ENCODE measurements at regions not wholly inside any gene's neighbourhood (a gene's known extent, or its start where the extent isn't known, plus 50 kb on each side); places are given as distances from the start of the nearest gene placed in this dataset.

GRCh38 chr10:62640411-62640810, 164.1 kb upstream of the ADO start:
- no peak for TF ChIP-seq CTCF (IDR thresholded peaks at IDR 0.05)
- TF ChIP-seq EZH2 (IDR thresholded peaks at IDR 0.05): no peak
- TF ChIP-seq EZH2phosphoT487 (IDR thresholded peaks at IDR 0.05): no peak

Data from neural progenitor cell (in vitro differentiated cells).